ENCODE measurements at regions not wholly inside any gene's neighbourhood (a gene's known extent, or its start where the extent isn't known, plus 50 kb on each side); places are given as distances from the start of the nearest gene placed in this dataset.

- TF ChIP-seq USF2 (IDR thresholded peaks at IDR 0.05; ENCODE audit: low read length) = no peak
- TF ChIP-seq EZH2 (IDR thresholded peaks at IDR 0.05; ENCODE audit: low read depth, low read length, severe bottlenecking) = no peak
- TF ChIP-seq SP1 (IDR thresholded peaks at IDR 0.05; ENCODE audit: low read depth, low read length) = no peak
- no peak for TF ChIP-seq PHF8 (conservative IDR thresholded peaks at IDR 0.05; ENCODE audit: low read depth, low read length)
- TF ChIP-seq GABPA (IDR thresholded peaks at IDR 0.05; ENCODE audit: borderline replicate concordance, insufficient read depth, low read length) = no peak
- peak; percentile 77 to 82 (median 78) for TF ChIP-seq CTCF (IDR thresholded peaks at IDR 0.05; ENCODE audit: control extremely low read depth in 1 of 3, insufficient read depth in 1 of 3, low read depth in 1 of 3, low read length in 3 of 3)
- TF ChIP-seq SIN3A (conservative IDR thresholded peaks at IDR 0.05 in 1 of 2, IDR thresholded peaks at IDR 0.05 in 1 of 2; ENCODE audit: low read depth in 1 of 2, low read length in 2 of 2) = no peak
- no peak for TF ChIP-seq MAX (IDR thresholded peaks at IDR 0.05)
- no peak for TF ChIP-seq EP300 (IDR thresholded peaks at IDR 0.05; ENCODE audit: borderline replicate concordance in 1 of 2, low read depth in 2 of 2, low read length in 2 of 2)
- TF ChIP-seq ATF2 (IDR thresholded peaks at IDR 0.05; ENCODE audit: low read length) = no peak
- TF ChIP-seq TCF12 (IDR thresholded peaks at IDR 0.05; ENCODE audit: low read depth, low read length) = no peak
- no peak for TF ChIP-seq NRF1 (IDR thresholded peaks at IDR 0.05; ENCODE audit: low read depth, low read length)
Measured at GRCh38 chr19:30669329-30670010, 297.3 kb downstream of the ZNF536 start.
